ENCODE measurements at regions not wholly inside any gene's neighbourhood (a gene's known extent, or its start where the extent isn't known, plus 50 kb on each side); places are given as distances from the start of the nearest gene placed in this dataset.

- Mint-ChIP-seq H3K4me1 (ENCODE audit: low read depth, unreplicated experiment) (no peaks in the 10 kb centered on the region), H3K4me3 (ENCODE audit: unreplicated experiment) (no peak overlapping the region), H3K36me3 (ENCODE audit: insufficient read depth, unreplicated experiment) (no peaks in the 10 kb centered on the region), H3K9me3 (ENCODE audit: unreplicated experiment) (no peaks in the 10 kb centered on the region), H3K27ac (ENCODE audit: unreplicated experiment) (no peak overlapping the region), H3K27me3 (ENCODE audit: insufficient read depth, unreplicated experiment) (peaks cover 17% of the 10 kb centered on the region)
- no peak for DNase-seq
- no peaks in the 10 kb centered on the region for H3K9me3 ChIP-seq
- H3K4me3 ChIP-seq (ENCODE audit: low read depth, low read length), result no peak overlapping the region
- intact Hi-C loops (cut with micrococcal nuclease; ENCODE audit: unreplicated experiment), result no loop called here
- POLR2A ChIA-PET, result no interaction called here
- H3K36me3 ChIP-seq (ENCODE audit: control insufficient read depth, insufficient read depth, low read length), result no peaks in the 10 kb centered on the region
- no peaks in the 10 kb centered on the region for H3K27me3 ChIP-seq (replicated peaks; ENCODE audit: control insufficient read depth, insufficient read depth, low read length)
- CTCF ChIA-PET, result no interaction called here
- no TSS peak for BruUV-seq (replicated peaks)
- H3K4me1 ChIP-seq, result no peaks in the 10 kb centered on the region
- no peak for TF ChIP-seq CTCF (IDR thresholded peaks at IDR 0.05; ENCODE audit: insufficient read depth in 1 of 2, low read depth in 1 of 2, low read length in 1 of 2, severe bottlenecking in 1 of 2, unreplicated experiment in 1 of 2)
Observed at GRCh38 chr1:232106415-232106814, 479.8 kb downstream of the DISC1 start.

GRCh38 chr1:232105561-232105960, 479.0 kb downstream of the DISC1 start:
- H3K36me3 ChIP-seq (ENCODE audit: control insufficient read depth, insufficient read depth, low read length), result no peaks in the 10 kb centered on the region
- no peak for DNase-seq
- ChIA-PET CTCF (no interaction called here), POLR2A (no interaction called here)
- H3K4me3 ChIP-seq (ENCODE audit: low read depth, low read length), result no peak overlapping the region
- no peaks in the 10 kb centered on the region for H3K27me3 ChIP-seq (replicated peaks; ENCODE audit: control insufficient read depth, insufficient read depth, low read length)
- Mint-ChIP-seq H3K27ac (ENCODE audit: unreplicated experiment) (no peak overlapping the region), H3K27me3 (ENCODE audit: insufficient read depth, unreplicated experiment) (peaks cover 17% of the 10 kb centered on the region), H3K4me3 (ENCODE audit: unreplicated experiment) (no peak overlapping the region), H3K9me3 (ENCODE audit: unreplicated experiment) (peaks cover 1% of the 10 kb centered on the region), H3K4me1 (ENCODE audit: low read depth, unreplicated experiment) (no peaks in the 10 kb centered on the region), H3K36me3 (ENCODE audit: insufficient read depth, unreplicated experiment) (no peaks in the 10 kb centered on the region)
- no TSS peak for BruUV-seq (replicated peaks)
- intact Hi-C loops (cut with micrococcal nuclease; ENCODE audit: unreplicated experiment), result no loop called here
- no peak for TF ChIP-seq CTCF (IDR thresholded peaks at IDR 0.05; ENCODE audit: insufficient read depth in 1 of 2, low read depth in 1 of 2, low read length in 1 of 2, severe bottlenecking in 1 of 2, unreplicated experiment in 1 of 2)
- no peaks in the 10 kb centered on the region for H3K4me1 ChIP-seq
- no peaks in the 10 kb centered on the region for H3K9me3 ChIP-seq

DNA sequence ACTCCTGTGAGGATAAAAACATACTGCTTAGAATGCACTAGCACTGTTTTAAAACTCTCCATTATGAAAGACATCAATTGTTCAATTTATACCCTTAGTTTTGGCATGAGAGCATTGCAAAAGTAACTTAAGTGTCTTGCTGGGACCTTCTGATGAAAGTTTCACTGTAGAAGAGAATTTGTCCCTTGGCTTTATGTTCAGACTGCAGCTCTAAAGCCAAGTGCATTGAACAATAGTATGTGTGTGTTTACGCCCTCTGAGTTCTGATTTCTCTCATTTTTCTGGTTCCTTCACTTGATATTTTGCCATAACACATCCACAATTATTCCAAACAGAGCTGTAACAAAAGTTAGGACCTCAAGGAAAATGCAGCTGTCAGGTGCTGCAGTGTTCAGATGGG, 474.6 kb downstream of the DISC1 start:
- Histone ChIP-seq H3K27me3 (replicated peaks; ENCODE audit: control insufficient read depth, insufficient read depth, low read length) (no peaks in the 10 kb centered on the region), H3K36me3 (ENCODE audit: control insufficient read depth, insufficient read depth, low read length) (no peaks in the 10 kb centered on the region), H3K9me3 (no peaks in the 10 kb centered on the region; the same call in 1 of the 2 replicates), H3K4me1 (no peaks in the 10 kb centered on the region), H3K4me3 (ENCODE audit: low read depth, low read length) (no peak overlapping the region)
- Mint-ChIP-seq H3K36me3 (ENCODE audit: insufficient read depth, unreplicated experiment) (no peaks in the 10 kb centered on the region), H3K4me3 (ENCODE audit: unreplicated experiment) (no peak overlapping the region), H3K27ac (ENCODE audit: unreplicated experiment) (no peak overlapping the region), H3K9me3 (ENCODE audit: unreplicated experiment) (peaks cover 27% of the 10 kb centered on the region), H3K4me1 (ENCODE audit: low read depth, unreplicated experiment) (no peaks in the 10 kb centered on the region), H3K27me3 (ENCODE audit: insufficient read depth, unreplicated experiment) (peaks cover 15% of the 10 kb centered on the region)
- no peak for DNase-seq
- CTCF ChIA-PET, result interaction anchor here (0.5 kb wide), 1 partner anchor 328 kb away, joined by 3 read pairs; no protein-coding TSS in a partner anchor
- intact Hi-C loops (cut with micrococcal nuclease; ENCODE audit: unreplicated experiment), result no loop called here
- POLR2A ChIA-PET, result no interaction called here
- no peak for TF ChIP-seq CTCF (IDR thresholded peaks at IDR 0.05; ENCODE audit: insufficient read depth in 1 of 2, low read depth in 1 of 2, low read length in 1 of 2, severe bottlenecking in 1 of 2, unreplicated experiment in 1 of 2)
- BruUV-seq (replicated peaks), result no TSS peak
